ENCODE measurements at regions not wholly inside any gene's neighbourhood (a gene's known extent, or its start where the extent isn't known, plus 50 kb on each side); places are given as distances from the start of the nearest gene placed in this dataset.

DNA sequence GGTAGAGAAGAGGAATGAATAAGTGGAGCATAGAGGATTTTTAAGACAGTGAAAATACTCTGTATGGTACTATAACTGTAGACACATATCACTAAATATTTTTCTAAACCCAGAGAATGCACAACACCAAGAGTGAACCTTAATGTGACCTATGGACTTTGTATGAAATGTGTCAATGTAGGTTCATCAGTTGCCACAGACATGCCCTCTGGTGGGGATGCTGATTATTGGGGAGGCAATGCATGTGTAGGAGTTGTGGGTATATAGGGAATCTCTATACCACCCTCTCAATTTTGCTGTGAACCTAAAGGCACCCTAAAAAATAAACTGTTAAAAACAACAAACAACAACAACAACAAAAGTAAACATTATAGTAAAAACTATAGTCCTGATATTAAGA, 293.7 kb downstream of the RNF144B start:
- no peak overlapping the region for H3K27ac ChIP-seq
- TF ChIP-seq, protein P1, sequence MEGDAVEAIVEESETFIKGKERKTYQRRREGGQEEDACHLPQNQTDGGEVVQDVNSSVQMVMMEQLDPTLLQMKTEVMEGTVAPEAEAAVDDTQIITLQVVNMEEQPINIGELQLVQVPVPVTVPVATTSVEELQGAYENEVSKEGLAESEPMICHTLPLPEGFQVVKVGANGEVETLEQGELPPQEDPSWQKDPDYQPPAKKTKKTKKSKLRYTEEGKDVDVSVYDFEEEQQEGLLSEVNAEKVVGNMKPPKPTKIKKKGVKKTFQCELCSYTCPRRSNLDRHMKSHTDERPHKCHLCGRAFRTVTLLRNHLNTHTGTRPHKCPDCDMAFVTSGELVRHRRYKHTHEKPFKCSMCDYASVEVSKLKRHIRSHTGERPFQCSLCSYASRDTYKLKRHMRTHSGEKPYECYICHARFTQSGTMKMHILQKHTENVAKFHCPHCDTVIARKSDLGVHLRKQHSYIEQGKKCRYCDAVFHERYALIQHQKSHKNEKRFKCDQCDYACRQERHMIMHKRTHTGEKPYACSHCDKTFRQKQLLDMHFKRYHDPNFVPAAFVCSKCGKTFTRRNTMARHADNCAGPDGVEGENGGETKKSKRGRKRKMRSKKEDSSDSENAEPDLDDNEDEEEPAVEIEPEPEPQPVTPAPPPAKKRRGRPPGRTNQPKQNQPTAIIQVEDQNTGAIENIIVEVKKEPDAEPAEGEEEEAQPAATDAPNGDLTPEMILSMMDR (IDR thresholded peaks at IDR 0.05): no peak
- H3K27me3 ChIP-seq: no peaks in the 10 kb centered on the region
- H3K9me3 ChIP-seq: no peaks in the 10 kb centered on the region
- H3K36me3 ChIP-seq: no peaks in the 10 kb centered on the region
- H3K4me3 ChIP-seq (ENCODE audit: low read depth in 1 of 2, low read length in 1 of 2): no peak overlapping the region
- no peaks in the 10 kb centered on the region for H3K4me1 ChIP-seq (ENCODE audit: control insufficient read depth in 1 of 2, insufficient read depth in 1 of 2, low read depth in 1 of 2, low read length in 1 of 2)

DNA sequence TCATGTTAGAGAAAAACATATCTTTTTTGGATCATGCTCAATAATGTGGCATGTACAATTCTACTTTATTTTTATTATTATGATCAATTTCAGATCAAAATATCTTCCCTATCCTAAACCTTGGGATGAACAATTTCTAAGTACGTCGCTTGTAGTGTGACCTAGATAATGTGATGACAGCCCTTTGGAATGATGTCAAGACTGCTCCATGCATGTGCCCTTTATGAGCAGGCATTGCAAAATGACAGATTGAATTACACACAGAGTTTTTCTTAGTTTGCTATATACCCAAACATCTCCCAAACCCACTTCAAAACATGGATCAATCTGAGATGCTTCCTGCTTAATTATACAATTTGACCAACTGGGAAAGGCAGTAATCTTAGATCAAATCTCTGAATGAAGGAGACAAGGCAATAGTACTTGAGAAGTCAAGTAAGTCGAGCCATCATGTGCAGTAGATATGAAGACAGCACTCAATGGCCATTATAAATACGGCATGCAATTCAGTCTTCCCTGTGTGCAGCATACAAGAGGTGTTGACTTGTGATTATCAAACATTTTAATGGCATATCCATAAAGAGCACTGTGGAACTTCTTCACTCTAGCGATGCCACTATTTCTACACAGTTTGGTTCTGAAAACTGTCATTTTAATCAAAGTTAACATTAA, 294.8 kb downstream of the RNF144B start:
- H3K9me3 ChIP-seq: no peaks in the 10 kb centered on the region
- H3K27ac ChIP-seq: no peak overlapping the region
- H3K36me3 ChIP-seq: no peaks in the 10 kb centered on the region
- TF ChIP-seq, protein P1 (IDR thresholded peaks at IDR 0.05): no peak
- no peaks in the 10 kb centered on the region for H3K27me3 ChIP-seq
- H3K4me1 ChIP-seq (ENCODE audit: control insufficient read depth in 1 of 2, insufficient read depth in 1 of 2, low read depth in 1 of 2, low read length in 1 of 2): no peaks in the 10 kb centered on the region
- H3K4me3 ChIP-seq (ENCODE audit: low read depth in 1 of 2, low read length in 1 of 2): no peak overlapping the region

DNA sequence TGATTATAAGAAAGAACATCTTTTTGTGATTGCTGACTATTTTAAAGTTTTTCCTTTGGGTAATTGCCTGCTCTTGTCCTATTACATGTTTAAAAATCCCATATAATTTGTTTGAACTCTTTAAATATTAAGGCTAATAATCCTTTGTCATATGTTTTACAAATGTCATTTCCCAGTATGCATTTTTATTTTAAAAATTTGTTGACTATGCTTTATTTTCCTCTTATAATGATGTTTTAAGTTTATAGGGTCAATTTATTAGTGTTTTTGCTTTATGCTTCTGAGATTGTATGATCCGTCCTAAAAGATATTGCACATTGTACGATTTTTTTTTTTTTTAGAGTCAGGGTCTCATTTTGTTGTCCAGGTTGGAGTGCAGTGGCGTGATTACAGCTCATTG, 297.2 kb downstream of the RNF144B start:
- Histone ChIP-seq H3K4me1 (ENCODE audit: control insufficient read depth in 1 of 2, insufficient read depth in 1 of 2, low read depth in 1 of 2, low read length in 1 of 2) (no peaks in the 10 kb centered on the region), H3K4me3 (ENCODE audit: low read depth in 1 of 2, low read length in 1 of 2) (no peak overlapping the region), H3K27me3 (no peaks in the 10 kb centered on the region), H3K36me3 (no peaks in the 10 kb centered on the region), H3K27ac (no peak overlapping the region), H3K9me3 (no peaks in the 10 kb centered on the region)
- TF ChIP-seq, protein P1 (IDR thresholded peaks at IDR 0.05): no peak

- H3K4me3 ChIP-seq (ENCODE audit: low read depth in 1 of 2, low read length in 1 of 2): no peak overlapping the region
- H3K9me3 ChIP-seq: no peaks in the 10 kb centered on the region
- TF ChIP-seq, protein P1 (IDR thresholded peaks at IDR 0.05): no peak
Observed at GRCh38 chr6:18692929-18693685, 306.0 kb downstream of the RNF144B start.

DNA sequence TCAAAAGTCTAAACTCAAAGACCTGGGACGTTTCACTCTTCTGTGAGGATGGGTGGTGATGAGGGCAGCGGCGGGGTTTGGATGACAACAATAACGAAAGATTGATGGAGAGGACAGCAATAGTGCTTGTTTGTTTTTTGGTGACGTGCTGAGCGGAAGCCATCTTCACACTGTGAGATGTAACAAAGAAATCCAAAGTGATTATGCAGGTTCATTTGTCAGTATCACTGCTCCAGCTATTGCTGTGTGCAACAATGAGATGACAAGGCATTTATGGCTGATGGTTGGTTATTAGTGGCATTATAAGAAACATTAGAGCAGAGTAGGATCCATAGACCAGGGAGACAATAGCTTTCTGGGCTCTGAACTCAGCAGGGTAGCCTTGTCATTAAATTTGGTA, 306.7 kb downstream of the RNF144B start:
- Histone ChIP-seq H3K4me3 (ENCODE audit: low read depth in 1 of 2, low read length in 1 of 2) (no peak overlapping the region), H3K27me3 (no peaks in the 10 kb centered on the region), H3K36me3 (no peaks in the 10 kb centered on the region), H3K27ac (no peak overlapping the region), H3K9me3 (no peaks in the 10 kb centered on the region), H3K4me1 (ENCODE audit: control insufficient read depth in 1 of 2, insufficient read depth in 1 of 2, low read depth in 1 of 2, low read length in 1 of 2) (no peaks in the 10 kb centered on the region)
- TF ChIP-seq, protein P1 (IDR thresholded peaks at IDR 0.05): no peak

More at GRCh38 chr6:18692929-18693685, 306.0 kb downstream of the RNF144B start:
- H3K36me3 ChIP-seq: no peaks in the 10 kb centered on the region
- no peaks in the 10 kb centered on the region for H3K27me3 ChIP-seq
- no peak overlapping the region for H3K27ac ChIP-seq
- H3K4me1 ChIP-seq (ENCODE audit: control insufficient read depth in 1 of 2, insufficient read depth in 1 of 2, low read depth in 1 of 2, low read length in 1 of 2): no peaks in the 10 kb centered on the region
